GM12878 (cell line): ENCODE measurements at regions not wholly inside any gene's neighbourhood (a gene's known extent, or its start where the extent isn't known, plus 50 kb on each side); places are given as distances from the start of the nearest gene placed in this dataset.

Source experiments
- CBX3 ChIP-seq: fragments of 200-600 bp; sonication (generic); IDR thresholded peaks from 2 replicates; pipeline ENCODE4 v1.6.1; 2016; ENCODE audit warnings: low read depth, borderline replicate concordance
- CHD2 ChIP-seq: IDR thresholded peaks from 2 replicates; pipeline ENCODE4 v1.6.1; 2011; ENCODE audit warnings: low read depth, low read length, improper control_type of control experiment, borderline replicate concordance
- EP300 ChIP-seq, 2 experiments: fragments of 150-350 bp in 1 of 2; IDR thresholded peaks; 2 replicates each; pipeline ENCODE4 v1.6.1; 2011 to 2012; ENCODE audit warnings: low read depth in 2 of 2, low read length in 2 of 2, borderline replicate concordance in 1 of 2, improper control_type of control experiment in 1 of 2, inconsistent platforms in 1 of 2; ENCODE audit not compliant: control insufficient read depth in 1 of 2
- TAF1 ChIP-seq: IDR thresholded peaks from 2 replicates; pipeline ENCODE4 v1.6.1; 2011; ENCODE audit warnings: mild to moderate bottlenecking, low read depth, low read length, borderline replicate concordance
- ZNF274 ChIP-seq: IDR thresholded peaks from one replicate; pipeline ENCODE4 v1.8.0; 2011; ENCODE audit not compliant: insufficient read length, insufficient read depth
- TF ChIP-seq, protein P1 (sequence below), 3 experiments: IDR thresholded peaks in 2 of 3; conservative IDR thresholded peaks in 1 of 3; 2 replicates each; pipeline ENCODE4 v1.5.1; 2011; ENCODE audit warnings: low read depth in 3 of 3, low read length in 3 of 3, mild to moderate bottlenecking in 3 of 3, control low read depth in 2 of 3, moderate library complexity in 2 of 3, inconsistent platforms in 1 of 3, mixed read lengths in 1 of 3; ENCODE audit not compliant: control insufficient read depth in 2 of 3, insufficient read depth in 1 of 3; ENCODE audit errors: extremely low read depth in 1 of 3
- TF ChIP-seq, protein P2 (sequence below): IDR thresholded peaks from 2 replicates; pipeline ENCODE4 v1.6.1; 2011; ENCODE audit warnings: mild to moderate bottlenecking, low read depth, low read length, moderate library complexity; ENCODE audit not compliant: insufficient replicate concordance
- TF ChIP-seq, protein P3 (sequence below): IDR thresholded peaks from 2 replicates; pipeline ENCODE4 v1.6.1; 2011; ENCODE audit warnings: low read depth, mild to moderate bottlenecking, low read length, moderate library complexity, borderline replicate concordance; ENCODE audit errors: extremely low read depth

DNA sequence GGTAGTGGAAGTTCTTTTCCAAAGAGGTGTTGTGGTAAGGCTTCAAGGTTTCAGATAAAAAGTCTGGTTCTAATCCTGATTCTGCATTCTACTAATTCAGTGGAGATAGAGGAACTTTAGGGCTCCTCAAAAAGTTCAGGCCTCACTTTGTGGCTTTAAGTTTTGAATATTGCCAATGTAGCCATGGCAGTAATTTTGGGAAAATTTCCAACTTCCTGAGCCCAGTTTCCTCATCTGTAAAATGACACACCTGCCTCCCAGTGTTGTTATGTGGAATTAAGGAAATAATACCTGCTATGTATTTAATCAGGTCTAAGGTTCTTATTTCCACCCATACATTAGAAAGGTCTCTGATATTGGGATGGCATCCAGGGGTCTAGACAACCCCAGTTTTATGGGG, 147.6 kb upstream of the ITGA6 start:
- TF ChIP-seq TAF1 (no peak), CBX3 (no peak), CHD2 (no peak), EP300 (IDR thresholded peaks at IDR 0.05; ENCODE audit: borderline replicate concordance in 1 of 2, control insufficient read depth in 1 of 2, low read depth in 2 of 2, low read length in 2 of 2) (no peak), ZNF274 (no peak)
- TF ChIP-seq, protein P1, sequence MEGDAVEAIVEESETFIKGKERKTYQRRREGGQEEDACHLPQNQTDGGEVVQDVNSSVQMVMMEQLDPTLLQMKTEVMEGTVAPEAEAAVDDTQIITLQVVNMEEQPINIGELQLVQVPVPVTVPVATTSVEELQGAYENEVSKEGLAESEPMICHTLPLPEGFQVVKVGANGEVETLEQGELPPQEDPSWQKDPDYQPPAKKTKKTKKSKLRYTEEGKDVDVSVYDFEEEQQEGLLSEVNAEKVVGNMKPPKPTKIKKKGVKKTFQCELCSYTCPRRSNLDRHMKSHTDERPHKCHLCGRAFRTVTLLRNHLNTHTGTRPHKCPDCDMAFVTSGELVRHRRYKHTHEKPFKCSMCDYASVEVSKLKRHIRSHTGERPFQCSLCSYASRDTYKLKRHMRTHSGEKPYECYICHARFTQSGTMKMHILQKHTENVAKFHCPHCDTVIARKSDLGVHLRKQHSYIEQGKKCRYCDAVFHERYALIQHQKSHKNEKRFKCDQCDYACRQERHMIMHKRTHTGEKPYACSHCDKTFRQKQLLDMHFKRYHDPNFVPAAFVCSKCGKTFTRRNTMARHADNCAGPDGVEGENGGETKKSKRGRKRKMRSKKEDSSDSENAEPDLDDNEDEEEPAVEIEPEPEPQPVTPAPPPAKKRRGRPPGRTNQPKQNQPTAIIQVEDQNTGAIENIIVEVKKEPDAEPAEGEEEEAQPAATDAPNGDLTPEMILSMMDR (IDR thresholded peaks at IDR 0.05 in 2 of 3, conservative IDR thresholded peaks at IDR 0.05 in 1 of 3; ENCODE audit: control insufficient read depth in 2 of 3, extremely low read depth in 1 of 3, insufficient read depth in 1 of 3, low read depth in 3 of 3, low read length in 3 of 3), result no peak
- TF ChIP-seq, protein P2, sequence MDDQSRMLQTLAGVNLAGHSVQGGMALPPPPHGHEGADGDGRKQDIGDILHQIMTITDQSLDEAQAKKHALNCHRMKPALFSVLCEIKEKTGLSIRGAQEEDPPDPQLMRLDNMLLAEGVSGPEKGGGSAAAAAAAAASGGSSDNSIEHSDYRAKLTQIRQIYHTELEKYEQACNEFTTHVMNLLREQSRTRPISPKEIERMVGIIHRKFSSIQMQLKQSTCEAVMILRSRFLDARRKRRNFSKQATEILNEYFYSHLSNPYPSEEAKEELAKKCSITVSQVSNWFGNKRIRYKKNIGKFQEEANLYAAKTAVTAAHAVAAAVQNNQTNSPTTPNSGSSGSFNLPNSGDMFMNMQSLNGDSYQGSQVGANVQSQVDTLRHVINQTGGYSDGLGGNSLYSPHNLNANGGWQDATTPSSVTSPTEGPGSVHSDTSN, result no peak
- TF ChIP-seq, protein P3, sequence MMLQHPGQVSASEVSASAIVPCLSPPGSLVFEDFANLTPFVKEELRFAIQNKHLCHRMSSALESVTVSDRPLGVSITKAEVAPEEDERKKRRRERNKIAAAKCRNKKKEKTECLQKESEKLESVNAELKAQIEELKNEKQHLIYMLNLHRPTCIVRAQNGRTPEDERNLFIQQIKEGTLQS, result no peak
